GM12878 (cell line): ENCODE measurements at regions not wholly inside any gene's neighbourhood (a gene's known extent, or its start where the extent isn't known, plus 50 kb on each side); places are given as distances from the start of the nearest gene placed in this dataset.

ENCODE experiments used
- BRCA1 ChIP-seq: IDR thresholded peaks from 2 replicates; pipeline ENCODE4 v1.6.1; 2011; ENCODE audit warnings: low read depth, low read length, improper control_type of control experiment
- CREB1 ChIP-seq: IDR thresholded peaks from 2 replicates; pipeline ENCODE4 v1.6.1; 2012; ENCODE audit warnings: low read depth, mild to moderate bottlenecking, inconsistent platforms
- IRF3 ChIP-seq: fragments of 450-650 bp; IDR thresholded peaks from 2 replicates; pipeline ENCODE4 v1.6.1; 2014; ENCODE audit warnings: mild to moderate bottlenecking
- MYC ChIP-seq: IDR thresholded peaks from 2 replicates; pipeline ENCODE4 v1.6.1; 2011; ENCODE audit warnings: mild to moderate bottlenecking, low read length, moderate library complexity, inconsistent platforms; ENCODE audit not compliant: insufficient read depth, insufficient replicate concordance, insufficient read length, severe bottlenecking
- NR2C2 ChIP-seq: IDR thresholded peaks from 2 replicates; pipeline ENCODE4 v1.6.1; 2011; ENCODE audit warnings: borderline replicate concordance, low read depth; ENCODE audit not compliant: control insufficient read depth, insufficient read length
- REST ChIP-seq: IDR thresholded peaks from 2 replicates; pipeline ENCODE4 v1.6.1; 2012; ENCODE audit warnings: mild to moderate bottlenecking, low read depth, low read length
- SP1 ChIP-seq: IDR thresholded peaks from one replicate; pipeline ENCODE4 v1.6.1; 2011; ENCODE audit warnings: low read depth, low read length
- YY1 ChIP-seq: IDR thresholded peaks from 2 replicates; pipeline ENCODE4 v1.6.1; 2011; ENCODE audit warnings: low read depth, mild to moderate bottlenecking, low read length
- ZNF274 ChIP-seq: IDR thresholded peaks from one replicate; pipeline ENCODE4 v1.8.0; 2011; ENCODE audit not compliant: insufficient read length, insufficient read depth

- TF ChIP-seq BRCA1 (no peak), MYC (no peak), SP1 (no peak), ZNF274 (no peak), IRF3 (no peak), CREB1 (no peak), YY1 (no peak), REST (no peak), NR2C2 (no peak)
These were observed 55.1 kb upstream of the MOCS2 start for GRCh38 chr5:53164478-53165165.
